ENCODE measurements at regions not wholly inside any gene's neighbourhood (a gene's known extent, or its start where the extent isn't known, plus 50 kb on each side); places are given as distances from the start of the nearest gene placed in this dataset.

GRCh38 chr3:106811376-106811775, 565.9 kb upstream of the CCDC54 start (continued):
- TF ChIP-seq EZH2phosphoT487 (IDR thresholded peaks at IDR 0.05; ENCODE audit: unreplicated experiment) (no peak), ZNF114 (CRISPR knock-in tag; IDR thresholded peaks at IDR 0.05) (no peak), REST (IDR thresholded peaks at IDR 0.05; ENCODE audit: unreplicated experiment) (no peak), ZNF331 (CRISPR knock-in tag; IDR thresholded peaks at IDR 0.05; ENCODE audit: low read depth) (no peak), JUNB (IDR thresholded peaks at IDR 0.05; ENCODE audit: unreplicated experiment) (no peak), NANOG (IDR thresholded peaks at IDR 0.05; ENCODE audit: borderline replicate concordance) (no peak), CTCF (conservative IDR thresholded peaks at IDR 0.05; ENCODE audit: low read depth in 2 of 2) (no peak), POLR2AphosphoS5 (IDR thresholded peaks at IDR 0.05; ENCODE audit: low read depth) (no peak)

GRCh38 chr3:106813742-106814141, 563.5 kb upstream of the CCDC54 start:
- no peaks in the 10 kb centered on the region for H3K79me2 ChIP-seq (replicated peaks; ENCODE audit: insufficient read depth)
- peaks cover 2% of the 10 kb centered on the region for H3K27me3 Mint-ChIP-seq (ENCODE audit: insufficient read depth, low read depth, poor library complexity)
- no peak for ATAC-seq
- peaks cover 8% of the 10 kb centered on the region; the same call in 1 of the 2 replicates for H3K4me1 ChIP-seq (ENCODE audit: insufficient read depth)
- no peak overlapping the region for H3K4me3 ChIP-seq
- peaks cover 10% of the 10 kb centered on the region for H3K4me1 Mint-ChIP-seq
- no peak for DNase-seq (ENCODE audit: low spot score)
- no peaks in the 10 kb centered on the region for H3F3A ChIP-seq (replicated peaks; ENCODE audit: low read depth)
- no peak overlapping the region for H3K27ac Mint-ChIP-seq
- H3K27ac ChIP-seq (ENCODE audit: low read depth) = no peak overlapping the region
- H3K27me3 ChIP-seq (ENCODE audit: insufficient read depth) = no peaks in the 10 kb centered on the region
- no peaks in the 10 kb centered on the region for H4K20me1 ChIP-seq (replicated peaks; ENCODE audit: insufficient read depth)
- no peaks in the 10 kb centered on the region for H3K9me3 Mint-ChIP-seq
- no peaks in the 10 kb centered on the region for H3K36me3 Mint-ChIP-seq (ENCODE audit: low read depth)
- no peak overlapping the region for H3K4me2 ChIP-seq
- H3K36me3 ChIP-seq (ENCODE audit: insufficient read depth) = no peaks in the 10 kb centered on the region; the same call in 1 of the 2 replicates
- H2AFZ ChIP-seq = no peak overlapping the region
- H3K4me3 Mint-ChIP-seq = no peak overlapping the region
- peaks cover 6% of the 10 kb centered on the region; the same call in 1 of the 2 replicates for H3K9me2 ChIP-seq (ENCODE audit: insufficient read depth)
- TF ChIP-seq EZH2 (IDR thresholded peaks at IDR 0.05; ENCODE audit: low read depth, unreplicated experiment) (no peak), REST (IDR thresholded peaks at IDR 0.05; ENCODE audit: unreplicated experiment) (no peak), NANOG (IDR thresholded peaks at IDR 0.05; ENCODE audit: borderline replicate concordance) (no peak), EZH2phosphoT487 (IDR thresholded peaks at IDR 0.05; ENCODE audit: unreplicated experiment) (no peak), ETS1 (IDR thresholded peaks at IDR 0.05) (no peak), ZNF331 (CRISPR knock-in tag; IDR thresholded peaks at IDR 0.05; ENCODE audit: low read depth) (no peak), ZNF114 (CRISPR knock-in tag; IDR thresholded peaks at IDR 0.05) (no peak), POLR2AphosphoS5 (IDR thresholded peaks at IDR 0.05; ENCODE audit: low read depth) (no peak), CTCF (conservative IDR thresholded peaks at IDR 0.05; ENCODE audit: low read depth in 2 of 2) (no peak), CREB1 (CRISPR knock-in tag; IDR thresholded peaks at IDR 0.05; ENCODE audit: low read depth) (no peak)

Measured in GM23338 (cell line).